GM18505 (cell line): ENCODE measurements at regions not wholly inside any gene's neighbourhood (a gene's known extent, or its start where the extent isn't known, plus 50 kb on each side); places are given as distances from the start of the nearest gene placed in this dataset.
"Not testable (repeated sequence)": the region's sequence is repeated elsewhere in the genome, so short reads cannot be mapped to it uniquely, and the experiment has no call there.

Experiments used
- ATAC-seq: cut with Tn5 transposase; IDR thresholded peaks from one replicate; pipeline ENCODE4 v1.9.1; 2021; ENCODE audit not compliant: unreplicated experiment
- POLR2A ChIP-seq: IDR thresholded peaks from 4 replicates; pipeline ENCODE4 v1.6.1; 2011; ENCODE audit warnings: borderline replicate concordance; ENCODE audit not compliant: insufficient read depth, insufficient read length; ENCODE audit errors: extremely low read depth

DNA sequence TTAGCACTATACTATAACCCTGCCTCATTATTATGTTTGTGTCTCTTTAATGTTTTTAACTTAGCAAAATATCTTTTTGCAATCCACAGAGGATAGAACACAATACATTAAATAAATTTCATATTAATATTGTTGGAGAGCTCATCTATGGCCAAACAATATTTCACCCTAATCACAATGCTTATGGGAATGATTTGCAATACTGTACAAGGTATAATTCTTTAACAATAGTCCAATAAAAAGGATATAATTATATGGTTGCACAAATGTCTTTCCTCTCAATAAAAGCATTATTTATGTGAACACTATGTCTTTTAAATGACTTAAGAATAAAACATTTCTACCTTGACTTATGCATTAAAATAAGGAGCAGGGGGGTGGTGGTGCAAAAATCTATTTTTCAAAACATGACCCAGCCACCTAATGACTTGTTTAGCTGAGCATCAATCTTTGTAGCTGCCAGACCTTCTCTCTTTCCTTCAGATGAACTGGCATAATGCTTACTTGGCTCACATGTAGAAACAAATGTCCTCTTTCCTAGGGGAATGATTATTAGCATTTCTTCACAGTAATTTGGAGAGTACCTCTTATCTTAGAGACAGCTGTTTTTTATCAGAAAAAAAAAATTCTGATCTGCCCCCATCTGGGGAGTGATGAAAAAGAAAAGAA lies 1933.6 kb upstream of the LRRTM1 start:
- no peak for ATAC-seq
- no peak for TF ChIP-seq POLR2A

DNA sequence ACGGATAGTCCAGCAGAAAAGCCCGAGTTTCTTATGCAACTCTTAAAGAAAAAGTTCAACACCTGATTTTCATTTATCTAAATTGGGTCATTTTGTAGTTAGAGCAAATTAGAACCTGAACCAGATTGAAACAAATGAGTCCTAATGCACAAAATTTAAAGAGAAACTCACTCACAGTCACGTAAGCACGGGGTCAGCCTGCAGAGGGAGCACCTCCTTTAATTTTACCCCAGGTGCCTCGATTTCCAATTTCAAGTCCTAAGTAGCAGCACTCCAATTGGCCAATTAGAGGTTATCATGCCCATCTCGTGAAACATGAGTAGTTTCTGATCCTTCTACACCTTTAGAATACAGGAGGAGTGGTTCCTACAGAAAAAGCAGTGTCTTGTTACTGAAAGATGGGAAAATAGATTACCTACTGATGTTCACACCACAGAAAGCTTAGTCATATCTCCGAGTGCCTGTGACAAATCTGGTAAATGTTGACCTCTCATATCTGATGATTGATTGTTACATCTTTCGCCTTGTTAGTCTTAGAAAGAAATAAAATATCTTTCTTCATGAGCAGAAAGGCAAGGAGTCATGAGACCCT lies 1929.8 kb upstream of the LRRTM1 start:
- no peak for TF ChIP-seq POLR2A
- ATAC-seq, result no peak

DNA sequence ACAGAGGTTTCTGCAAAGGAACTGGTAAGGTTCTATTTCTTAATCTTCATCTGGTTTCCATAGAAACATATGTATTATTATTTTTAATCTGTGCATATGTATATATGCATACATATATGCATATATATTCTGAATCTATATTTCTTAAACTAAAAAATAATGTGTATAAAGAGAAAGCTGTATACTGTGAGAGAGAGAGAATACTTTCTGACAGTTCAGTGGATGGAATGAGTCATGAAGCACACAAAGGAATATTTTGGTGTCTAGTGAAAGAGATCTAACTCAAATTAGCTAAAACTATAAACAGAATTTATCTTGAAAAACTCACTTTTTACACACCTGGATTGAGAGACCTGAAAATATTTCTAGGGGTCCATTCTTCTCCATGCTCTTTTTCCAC lies 1929.3 kb upstream of the LRRTM1 start:
- ATAC-seq, result no peak

DNA sequence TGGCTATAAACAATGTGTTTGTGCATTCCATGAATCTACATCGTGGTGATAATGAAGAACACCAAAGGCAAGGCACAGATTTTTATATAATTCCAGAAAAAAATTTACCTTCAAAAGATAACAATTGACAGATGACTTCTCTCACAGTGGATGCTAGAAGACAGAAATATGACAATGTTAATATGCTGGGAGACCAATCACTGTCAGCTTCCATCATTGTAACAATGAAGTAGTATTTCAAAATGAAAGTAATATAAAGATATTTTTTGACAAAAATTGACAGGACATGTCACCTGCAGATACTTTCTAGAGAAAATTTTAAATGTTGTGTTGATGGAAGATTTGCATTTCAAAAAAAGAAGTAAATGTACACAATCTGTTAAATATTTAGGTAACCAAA lies 1925.9 kb upstream of the LRRTM1 start:
- TF ChIP-seq POLR2A, result no peak
- ATAC-seq, result no peak

More for the DNA sequence above, 1929.3 kb upstream of the LRRTM1 start:
- TF ChIP-seq POLR2A, result no peak

DNA sequence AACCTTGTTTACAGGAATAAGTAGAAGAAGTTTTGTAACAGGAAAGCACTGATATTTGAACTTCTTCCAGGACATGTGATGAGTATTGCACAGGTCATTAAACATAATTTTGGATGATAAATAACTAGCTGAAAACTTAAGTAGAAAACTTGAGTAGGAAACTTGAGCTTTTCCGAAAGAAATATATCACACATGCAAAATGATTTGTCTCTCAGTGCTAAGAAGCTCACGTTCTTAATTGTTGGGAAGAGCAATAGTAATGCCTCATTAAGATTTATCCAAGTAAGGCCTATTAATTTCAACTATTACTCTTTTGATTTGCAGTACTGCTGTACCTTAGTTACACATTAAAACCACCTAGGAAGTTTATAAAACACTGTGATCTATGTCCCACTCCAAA lies 1921.9 kb upstream of the LRRTM1 start:
- no peak for TF ChIP-seq POLR2A
- no peak for ATAC-seq

DNA sequence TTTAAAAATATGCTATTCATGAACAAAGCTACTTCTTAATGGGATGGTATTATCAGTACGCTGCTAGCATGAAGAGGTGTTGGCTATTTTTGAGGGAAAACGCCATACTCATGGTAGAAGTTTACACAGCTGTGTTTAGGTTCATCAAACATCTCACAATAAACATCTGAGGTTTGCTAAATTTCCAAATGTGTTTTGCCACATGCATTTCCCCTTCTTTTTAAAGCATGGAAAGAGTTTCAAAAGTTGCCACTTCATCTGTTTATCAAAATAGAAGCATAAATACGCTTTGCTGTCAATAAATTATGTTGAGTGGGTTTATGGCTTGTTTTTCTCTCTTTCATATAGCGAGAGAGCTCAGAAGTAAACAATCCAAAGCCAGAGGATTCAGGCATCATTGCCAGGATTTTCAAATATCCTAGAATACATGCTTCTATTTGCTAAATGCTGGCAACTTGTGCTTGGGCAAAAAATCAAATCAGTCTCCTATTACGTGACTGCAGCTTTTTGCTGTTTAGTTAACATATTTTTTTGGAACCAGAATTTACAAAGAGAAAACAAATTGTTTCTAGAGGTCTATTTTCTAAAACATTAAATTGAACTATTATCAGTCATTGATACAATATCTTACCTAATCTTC lies 1919.9 kb upstream of the LRRTM1 start:
- no peak for ATAC-seq
- TF ChIP-seq POLR2A, result no peak

DNA sequence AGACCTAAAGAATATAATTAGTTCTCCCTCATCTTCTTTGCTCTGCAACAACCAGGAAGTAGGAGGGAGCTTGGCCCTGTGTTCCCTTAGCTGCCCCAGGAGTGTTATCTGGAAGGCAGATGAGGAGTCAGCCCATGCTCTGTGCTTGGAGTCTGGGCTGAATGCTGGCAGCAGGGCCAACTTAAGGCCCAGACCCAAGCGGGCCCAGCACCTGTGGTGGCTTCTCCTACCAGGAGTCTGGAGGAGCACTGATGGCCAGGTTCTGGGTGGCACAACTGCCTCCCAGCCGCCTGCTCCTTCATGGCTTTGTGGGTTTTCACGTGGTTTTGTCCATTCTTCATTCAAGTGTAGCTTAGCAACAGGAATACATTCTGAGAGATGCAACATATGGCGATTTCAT lies 1910.7 kb upstream of the LRRTM1 start:
- ATAC-seq, result no peak
- TF ChIP-seq POLR2A, result no peak

DNA sequence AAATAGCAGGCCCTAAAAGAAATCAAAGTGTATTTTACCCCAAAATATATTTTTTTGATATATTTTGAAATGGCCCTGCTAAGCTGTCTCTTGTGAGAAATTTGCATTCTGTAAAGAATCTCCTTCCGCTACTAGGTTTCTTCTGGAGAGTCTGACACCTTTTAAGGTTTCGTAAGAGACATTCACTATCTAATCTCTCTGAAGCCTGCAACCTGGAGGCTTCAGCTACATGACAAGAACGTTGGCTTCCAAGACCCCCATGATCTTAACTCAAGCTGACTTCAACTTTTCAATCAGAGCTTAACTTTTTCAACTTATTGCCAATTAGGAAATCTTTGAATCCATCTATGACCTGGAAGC lies 1894.9 kb upstream of the LRRTM1 start:
- no peak for TF ChIP-seq POLR2A
- no peak for ATAC-seq

DNA sequence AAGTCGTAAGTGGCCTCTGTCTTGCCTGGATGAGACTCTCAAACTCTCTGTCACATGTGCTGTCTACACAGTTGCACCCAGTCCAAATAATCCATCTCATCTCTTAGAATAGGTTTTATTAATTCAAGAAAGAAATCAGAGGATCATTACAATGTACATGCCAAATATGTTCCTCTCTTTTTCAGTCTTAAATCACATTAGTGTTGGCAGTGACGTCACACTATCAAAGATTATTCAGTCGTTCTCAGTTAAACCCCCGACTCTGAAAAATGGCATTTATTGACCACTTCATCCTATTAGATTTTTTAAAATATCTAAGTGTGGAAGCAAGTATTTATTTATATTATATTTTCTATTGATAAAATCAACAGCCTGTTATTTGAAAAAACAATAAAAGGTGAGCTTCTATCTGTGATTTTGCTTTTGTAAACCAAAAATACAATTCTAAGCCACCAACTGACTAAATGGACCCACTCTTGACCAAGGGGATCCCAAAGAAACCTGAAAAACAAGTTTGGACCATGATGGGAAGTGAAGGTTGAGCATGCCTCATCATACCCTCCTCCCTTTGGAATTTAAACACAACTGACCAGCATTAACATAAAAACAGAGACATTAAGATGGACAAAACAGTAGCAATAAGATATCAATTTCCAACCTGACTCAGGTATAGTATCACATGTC lies 1894.4 kb upstream of the LRRTM1 start:
- no peak for ATAC-seq
- TF ChIP-seq POLR2A, result no peak

DNA sequence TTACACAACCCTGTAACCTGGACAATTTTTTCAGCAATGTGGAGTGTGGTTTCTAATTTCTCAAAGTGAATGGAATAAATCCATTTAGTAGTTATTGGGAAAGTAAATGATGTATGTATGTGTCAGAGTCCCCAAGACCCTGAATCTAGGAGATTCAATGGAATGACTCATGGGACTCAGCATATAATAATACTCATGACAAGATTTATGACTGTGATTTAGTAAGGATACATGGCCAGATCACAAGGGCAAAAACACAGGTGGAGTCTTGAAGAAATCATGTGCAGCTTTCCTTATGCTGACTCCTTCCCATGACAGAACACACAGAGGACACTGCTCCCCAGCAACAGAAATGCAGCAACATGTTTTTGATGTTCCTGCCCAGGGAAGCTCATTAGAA lies 1877.7 kb upstream of the LRRTM1 start:
- no peak for TF ChIP-seq POLR2A
- no peak for ATAC-seq

DNA sequence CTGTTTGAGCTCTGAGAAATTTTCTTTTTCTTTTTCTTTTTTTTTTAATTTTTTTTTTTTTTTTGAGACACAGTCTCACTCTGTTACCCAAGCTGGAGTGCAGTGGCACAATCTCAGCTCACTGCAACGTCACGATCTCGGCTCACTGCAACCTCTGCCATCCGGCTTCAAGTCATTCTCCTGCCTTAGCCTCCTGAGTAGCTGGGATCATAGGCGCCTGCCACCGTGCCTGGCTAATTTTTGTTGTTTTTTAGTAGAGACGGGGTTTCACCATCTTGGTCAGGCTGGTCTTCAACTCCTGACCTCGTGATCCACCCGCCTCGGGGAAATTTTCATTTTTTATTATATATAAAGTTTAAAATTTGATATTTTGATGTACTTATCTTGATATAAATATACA lies 1870.7 kb upstream of the LRRTM1 start:
- ATAC-seq, result not testable (repeated sequence)

DNA sequence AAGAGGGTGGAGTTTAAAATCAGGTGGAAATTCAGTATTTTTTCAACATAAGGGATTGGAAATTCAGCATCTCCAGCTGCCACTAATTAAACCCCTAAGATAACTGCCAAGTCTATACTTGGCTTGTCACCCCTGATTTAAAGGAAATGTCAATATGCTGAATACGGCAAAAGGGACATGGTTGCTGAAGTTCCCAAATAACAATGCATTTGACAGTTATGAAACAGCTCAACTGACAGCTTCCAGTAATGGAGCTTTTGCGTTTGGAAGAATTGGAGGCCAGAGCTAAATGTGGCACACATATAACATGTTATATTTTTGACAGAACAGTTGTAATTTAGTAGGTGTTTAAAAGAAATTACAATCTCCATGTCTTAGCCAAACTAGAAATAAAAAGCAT lies 1867.9 kb upstream of the LRRTM1 start:
- TF ChIP-seq POLR2A, result no peak
- ATAC-seq, result no peak

DNA sequence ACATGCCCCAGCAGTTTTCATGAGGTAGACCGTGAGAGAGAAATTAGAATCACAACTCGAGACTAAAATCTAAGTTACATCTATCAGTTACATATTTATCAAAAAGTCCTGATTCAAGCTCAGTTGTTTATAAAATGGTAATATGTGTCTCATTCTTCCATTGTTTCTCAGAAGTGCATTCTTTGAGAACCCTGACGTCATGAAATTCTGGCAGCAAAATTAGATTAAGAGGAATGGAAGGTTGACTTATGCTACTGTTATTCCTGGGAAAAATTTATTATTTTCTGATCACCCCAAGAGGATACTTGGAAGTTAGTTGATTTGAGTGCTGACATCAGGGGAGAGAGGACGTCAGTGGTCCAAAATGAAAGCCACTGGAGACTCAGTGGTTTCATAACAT lies 1864.8 kb upstream of the LRRTM1 start:
- no peak for ATAC-seq
- TF ChIP-seq POLR2A, result no peak

DNA sequence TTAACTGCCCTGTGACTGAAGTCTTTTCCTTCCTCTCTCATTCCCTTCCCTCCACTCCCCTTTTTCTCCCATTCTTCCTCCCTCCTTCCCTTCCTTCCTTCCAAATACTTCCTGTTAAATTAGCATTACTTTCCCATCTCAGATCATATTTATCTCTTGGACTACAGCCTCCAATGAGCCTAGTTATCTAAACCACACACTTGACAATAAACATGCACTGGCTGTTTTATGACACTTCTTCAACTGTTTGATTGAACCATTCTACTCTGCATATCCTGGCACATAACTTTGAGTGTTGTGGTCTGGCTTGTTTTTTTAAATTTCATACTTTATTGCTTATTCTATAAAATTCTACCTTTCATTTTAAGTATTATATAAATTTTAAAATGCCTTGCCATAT lies 1860.8 kb upstream of the LRRTM1 start:
- no peak for TF ChIP-seq POLR2A
- ATAC-seq, result no peak

DNA sequence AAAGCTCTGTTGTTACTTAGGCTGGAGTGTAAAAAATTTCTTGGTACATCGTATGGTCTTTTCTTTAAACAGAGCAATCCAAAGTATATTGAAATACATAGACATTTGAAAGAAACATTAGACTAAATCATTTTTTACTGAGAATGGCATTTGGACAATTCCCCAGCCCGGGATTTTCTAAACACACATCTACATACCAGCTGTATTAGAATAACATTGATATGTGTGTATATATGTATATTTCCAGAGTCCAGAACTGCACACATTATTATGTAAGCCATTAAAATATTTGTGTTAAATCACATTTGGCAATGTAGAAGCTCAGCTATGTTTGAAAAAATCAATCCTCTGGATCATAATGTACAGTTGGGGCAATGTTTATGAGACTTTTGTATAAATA lies 1853.6 kb upstream of the LRRTM1 start:
- no peak for ATAC-seq
- TF ChIP-seq POLR2A, result no peak

DNA sequence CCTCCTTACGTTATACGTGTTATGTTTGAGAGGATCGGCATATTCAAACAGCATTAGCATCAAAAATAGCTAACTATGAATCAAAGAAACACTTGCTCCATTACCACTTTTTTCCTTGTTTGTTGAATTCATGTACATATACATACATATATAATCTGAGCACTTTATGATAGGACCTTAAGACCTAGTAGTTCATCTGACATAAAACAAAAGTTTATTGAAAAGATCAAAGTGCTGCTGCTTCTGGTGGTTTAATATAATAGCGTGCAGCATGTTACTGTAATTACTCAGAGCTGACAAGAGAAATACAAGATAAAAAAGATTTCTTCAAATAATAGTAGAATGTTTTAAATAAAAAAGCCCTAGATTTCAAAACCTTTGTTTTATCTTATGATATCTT lies 1850.9 kb upstream of the LRRTM1 start:
- TF ChIP-seq POLR2A, result no peak
- no peak for ATAC-seq
